Neural progenitor cell (in vitro differentiated cells): ENCODE measurements at regions not wholly inside any gene's neighbourhood (a gene's known extent, or its start where the extent isn't known, plus 50 kb on each side); places are given as distances from the start of the nearest gene placed in this dataset.

ENCODE experiments used
- DNase-seq: peaks from one replicate; pipeline ENCODE4 v3.0.0-alpha.2; 2016; ENCODE audit warnings: low spot score
- H2AFZ ChIP-seq: fragments of 200-600 bp; sonication (generic); replicated peaks from 2 replicates; pipeline ENCODE4 v1.6.1; 2016; ENCODE audit warnings: antibody characterized with exemption
- H3F3A ChIP-seq: fragments of 200-600 bp; sonication (generic); 2 replicates; pipeline ENCODE4 v1.6.1; 2016; ENCODE audit warnings: antibody characterized with exemption, low read depth
- H3K27ac ChIP-seq: fragments of 200-600 bp; sonication (generic); 2 replicates; pipeline ENCODE4 v1.5.1; 2016; ENCODE audit warnings: mild to moderate bottlenecking
- H3K27me3 ChIP-seq: fragments of 200-600 bp; sonication (generic); 2 replicates; pipeline ENCODE4 v1.6.1; 2016; ENCODE audit warnings: mild to moderate bottlenecking, moderate library complexity
- H3K36me3 ChIP-seq: fragments of 200-600 bp; sonication (generic); 2 replicates; pipeline ENCODE4 v1.5.1; 2016
- H3K4me1 ChIP-seq: fragments of 200-600 bp; sonication (generic); 2 replicates; pipeline ENCODE4 v1.6.1; 2016; ENCODE audit warnings: mixed run types
- H3K4me2 ChIP-seq: fragments of 200-600 bp; sonication (generic); 2 replicates; pipeline ENCODE4 v1.6.1; 2016
- H3K4me3 ChIP-seq: fragments of 200-600 bp; sonication (generic); 2 replicates; pipeline ENCODE4 v1.5.1; 2016
- H3K79me2 ChIP-seq: fragments of 200-600 bp; sonication (generic); 2 replicates; pipeline ENCODE4 v1.6.1; 2016; ENCODE audit warnings: low read depth
- H3K9ac ChIP-seq: fragments of 200-600 bp; sonication (generic); 2 replicates; pipeline ENCODE4 v1.6.1; 2016
- H3K9me3 ChIP-seq: fragments of 200-600 bp; sonication (generic); 2 replicates; pipeline ENCODE4 v1.5.1; 2016; ENCODE audit warnings: low read depth
- H4K20me1 ChIP-seq: fragments of 200-600 bp; sonication (generic); 2 replicates; pipeline ENCODE4 v1.6.1; 2016; ENCODE audit warnings: low read depth
- H3K27ac Mint-ChIP-seq: 3 replicates; pipeline ENCODE4 v1.8.0; 2021; ENCODE audit warnings: mixed read lengths
- H3K27me3 Mint-ChIP-seq: 2 replicates; pipeline ENCODE4 v1.8.0; 2022; ENCODE audit warnings: low read depth, mild to moderate bottlenecking, inconsistent platforms, moderate library complexity, mixed read lengths; ENCODE audit not compliant: insufficient read depth
- H3K36me3 Mint-ChIP-seq: 3 replicates; pipeline ENCODE4 v1.8.0; 2021; ENCODE audit warnings: mixed read lengths
- H3K4me1 Mint-ChIP-seq: 3 replicates; pipeline ENCODE4 v1.8.0; 2021; ENCODE audit warnings: mixed read lengths
- H3K4me3 Mint-ChIP-seq: 3 replicates; pipeline ENCODE4 v1.8.0; 2021; ENCODE audit warnings: mild to moderate bottlenecking, moderate library complexity, mixed read lengths
- H3K9me3 Mint-ChIP-seq: 3 replicates; pipeline ENCODE4 v1.8.0; 2020; ENCODE audit warnings: mixed read lengths
- EZH2 ChIP-seq: fragments of 200-600 bp; sonication (generic); IDR thresholded peaks from 2 replicates; pipeline ENCODE4 v1.6.1; 2017; ENCODE audit warnings: antibody characterized with exemption, mild to moderate bottlenecking, moderate library complexity
- EZH2phosphoT487 ChIP-seq: fragments of 200-600 bp; sonication (generic); IDR thresholded peaks from 2 replicates; pipeline ENCODE4 v1.6.1; 2017; ENCODE audit warnings: antibody characterized with exemption
- small RNA-seq: library from RNA; depleted of rRNA; stranded (forward); fragments of <200 nt; gene quantifications from one replicate; pipeline ENCODE3, GENCODE V24; 2015
- TF ChIP-seq, protein P1 (sequence below): fragments of 200-600 bp; sonication (generic); IDR thresholded peaks from 2 replicates; pipeline ENCODE4 v1.5.1; 2017; ENCODE audit warnings: antibody characterized with exemption, mild to moderate bottlenecking

DNA sequence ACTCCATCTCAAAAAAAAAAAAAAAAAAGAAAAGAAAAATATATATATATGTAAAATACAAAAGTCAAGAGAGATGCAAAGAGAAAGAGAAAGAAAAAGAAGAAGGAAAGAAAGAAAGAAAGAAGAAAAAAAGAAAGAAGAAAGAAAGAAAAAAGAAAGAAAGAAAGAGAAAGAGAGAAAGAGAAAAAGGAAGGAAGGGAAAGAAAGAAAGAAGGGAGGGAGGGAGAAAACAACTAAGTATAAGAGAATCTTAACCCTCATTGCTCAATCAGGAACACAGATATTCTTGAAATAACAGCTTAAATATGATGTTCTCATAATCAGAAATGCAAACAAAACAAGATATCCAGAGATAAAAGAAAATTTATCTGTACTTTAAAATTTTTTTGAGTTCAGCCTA lies 54.4 kb upstream of the MARCKS start:
- DNase-seq: no peak
- Histone ChIP-seq H3K4me2 (no peak overlapping the region), H3K27me3 (no peaks in the 10 kb centered on the region), H3K9me3 (no peaks in the 10 kb centered on the region), H3K4me3 (no peak overlapping the region), H3K79me2 (no peaks in the 10 kb centered on the region), H3F3A (no peaks in the 10 kb centered on the region), H2AFZ (no peak overlapping the region), H3K27ac (no peak overlapping the region), H3K4me1 (no peaks in the 10 kb centered on the region), H3K9ac (no peak overlapping the region), H4K20me1 (no peaks in the 10 kb centered on the region), H3K36me3 (no peaks in the 10 kb centered on the region)
- H3K9me3 Mint-ChIP-seq: no peaks in the 10 kb centered on the region
- H3K27me3 Mint-ChIP-seq: no peaks in the 10 kb centered on the region
- no peak overlapping the region for H3K27ac Mint-ChIP-seq
- TF ChIP-seq EZH2phosphoT487: no peak
- TF ChIP-seq EZH2: no peak
- TF ChIP-seq, protein P1, sequence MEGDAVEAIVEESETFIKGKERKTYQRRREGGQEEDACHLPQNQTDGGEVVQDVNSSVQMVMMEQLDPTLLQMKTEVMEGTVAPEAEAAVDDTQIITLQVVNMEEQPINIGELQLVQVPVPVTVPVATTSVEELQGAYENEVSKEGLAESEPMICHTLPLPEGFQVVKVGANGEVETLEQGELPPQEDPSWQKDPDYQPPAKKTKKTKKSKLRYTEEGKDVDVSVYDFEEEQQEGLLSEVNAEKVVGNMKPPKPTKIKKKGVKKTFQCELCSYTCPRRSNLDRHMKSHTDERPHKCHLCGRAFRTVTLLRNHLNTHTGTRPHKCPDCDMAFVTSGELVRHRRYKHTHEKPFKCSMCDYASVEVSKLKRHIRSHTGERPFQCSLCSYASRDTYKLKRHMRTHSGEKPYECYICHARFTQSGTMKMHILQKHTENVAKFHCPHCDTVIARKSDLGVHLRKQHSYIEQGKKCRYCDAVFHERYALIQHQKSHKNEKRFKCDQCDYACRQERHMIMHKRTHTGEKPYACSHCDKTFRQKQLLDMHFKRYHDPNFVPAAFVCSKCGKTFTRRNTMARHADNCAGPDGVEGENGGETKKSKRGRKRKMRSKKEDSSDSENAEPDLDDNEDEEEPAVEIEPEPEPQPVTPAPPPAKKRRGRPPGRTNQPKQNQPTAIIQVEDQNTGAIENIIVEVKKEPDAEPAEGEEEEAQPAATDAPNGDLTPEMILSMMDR: no peak
- H3K4me1 Mint-ChIP-seq: no peaks in the 10 kb centered on the region
- no peak overlapping the region for H3K4me3 Mint-ChIP-seq
- H3K36me3 Mint-ChIP-seq: no peaks in the 10 kb centered on the region

DNA sequence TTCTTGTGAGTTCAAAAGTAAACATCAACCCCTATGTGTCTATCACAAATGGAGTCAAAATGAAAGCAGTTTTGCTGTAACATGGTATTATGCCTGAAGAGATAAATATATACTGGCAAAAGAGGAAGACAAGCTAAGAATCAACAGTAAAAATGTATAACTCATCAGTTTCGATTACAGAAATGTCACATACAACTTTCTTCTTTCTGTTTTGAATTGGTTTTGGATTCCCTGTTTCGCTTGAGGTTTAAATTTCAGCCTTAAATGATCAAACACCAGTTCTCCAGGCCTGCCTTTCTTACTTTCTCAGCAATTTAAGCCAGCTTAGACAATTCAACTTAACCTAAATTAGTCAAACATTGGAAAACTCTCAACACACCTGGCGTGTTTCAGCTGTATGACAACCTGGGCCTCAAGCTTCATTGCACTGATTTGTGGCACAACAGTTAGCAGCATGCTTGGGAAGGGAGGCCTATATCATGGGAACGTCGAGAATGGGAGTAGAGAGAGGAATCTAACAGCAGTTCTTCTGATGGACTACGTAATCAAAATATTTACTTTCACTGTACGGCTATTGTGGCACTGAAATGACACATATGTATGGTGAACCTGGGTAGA lies 51.9 kb upstream of the MARCKS start:
- no peaks in the 10 kb centered on the region for H3F3A ChIP-seq
- H3K36me3 ChIP-seq: no peaks in the 10 kb centered on the region
- H3K27me3 ChIP-seq: no peaks in the 10 kb centered on the region
- H3K4me3 ChIP-seq: no peak overlapping the region
- Mint-ChIP-seq H3K4me3 (no peak overlapping the region), H3K9me3 (no peaks in the 10 kb centered on the region), H3K36me3 (no peaks in the 10 kb centered on the region), H3K27ac (no peak overlapping the region), H3K4me1 (no peaks in the 10 kb centered on the region), H3K27me3 (no peaks in the 10 kb centered on the region)
- H3K4me2 ChIP-seq: no peak overlapping the region
- H3K4me1 ChIP-seq: no peaks in the 10 kb centered on the region
- TF ChIP-seq EZH2 (no peak), EZH2phosphoT487 (no peak)
- TF ChIP-seq, protein P1: no peak
- H3K79me2 ChIP-seq: no peaks in the 10 kb centered on the region
- no peak overlapping the region for H3K9ac ChIP-seq
- no peaks in the 10 kb centered on the region for H3K9me3 ChIP-seq
- no peak for DNase-seq
- no peak overlapping the region for H3K27ac ChIP-seq
- H2AFZ ChIP-seq: peak overlapping the region; percentile 65
- no peaks in the 10 kb centered on the region for H4K20me1 ChIP-seq

DNA sequence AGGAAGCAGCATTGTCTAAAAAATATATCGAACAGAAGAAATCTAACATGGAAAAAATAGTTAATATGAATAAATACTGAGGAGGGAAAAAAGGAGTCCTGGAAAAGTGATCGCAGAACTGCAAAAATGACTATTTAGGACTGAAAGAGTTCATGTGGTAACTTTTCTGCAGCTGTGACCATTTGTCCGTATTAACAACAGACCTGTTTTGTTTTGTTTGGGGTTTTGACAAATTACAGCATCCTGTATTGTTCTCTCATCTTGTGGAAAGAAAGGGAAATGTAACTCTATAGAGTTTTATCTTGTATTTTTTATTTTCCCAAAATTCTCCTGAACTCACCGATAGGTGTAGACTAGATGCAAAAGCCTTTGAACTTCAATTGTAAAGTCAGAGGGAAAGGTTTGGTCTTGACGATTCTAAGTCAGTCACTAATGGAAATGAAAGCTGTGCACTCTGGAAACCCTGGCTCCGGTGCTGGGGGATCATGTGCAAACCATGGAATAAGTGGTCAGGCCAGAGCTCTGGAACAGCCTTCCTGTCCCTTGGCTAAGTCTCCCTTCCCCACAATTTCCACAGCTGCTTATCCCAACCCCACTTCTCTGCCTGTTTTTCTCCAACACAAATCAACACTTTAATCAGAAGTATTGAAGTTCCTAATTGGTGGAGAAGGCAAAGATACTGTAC lies 51.2 kb upstream of the MARCKS start:
- Histone ChIP-seq H4K20me1 (no peaks in the 10 kb centered on the region), H3K36me3 (no peaks in the 10 kb centered on the region), H3K4me2 (no peak overlapping the region), H3K79me2 (no peaks in the 10 kb centered on the region), H3K4me3 (no peak overlapping the region), H3K9me3 (no peaks in the 10 kb centered on the region), H3F3A (no peaks in the 10 kb centered on the region), H3K27ac (no peak overlapping the region), H3K9ac (no peak overlapping the region), H3K27me3 (no peaks in the 10 kb centered on the region), H2AFZ (no peak overlapping the region), H3K4me1 (no peaks in the 10 kb centered on the region)
- Mint-ChIP-seq H3K4me3 (no peak overlapping the region), H3K36me3 (no peaks in the 10 kb centered on the region), H3K27ac (no peak overlapping the region), H3K9me3 (no peaks in the 10 kb centered on the region), H3K27me3 (no peaks in the 10 kb centered on the region), H3K4me1 (no peaks in the 10 kb centered on the region)
- no peak for DNase-seq
- TF ChIP-seq, protein P1: no peak
- TF ChIP-seq EZH2 (no peak), EZH2phosphoT487 (no peak)

Small RNA genes in the stretch of these regions (small RNA-seq; reads per million reads assigned to genes)
- 0.11 reads per million for gene RNU6-1163P
